Keratinocyte (primary cell): ENCODE measurements at regions not wholly inside any gene's neighbourhood (a gene's known extent, or its start where the extent isn't known, plus 50 kb on each side); places are given as distances from the start of the nearest gene placed in this dataset.
"Not testable (repeated sequence)": the region's sequence is repeated elsewhere in the genome, so short reads cannot be mapped to it uniquely, and the experiment has no call there.

Experiments used
- CTCF ChIP-seq, 3 experiments: IDR thresholded peaks in 1 of 3; conservative IDR thresholded peaks in 1 of 3; optimal IDR thresholded peaks in 1 of 3; 2 replicates in 2 of 3; 3 replicates in 1 of 3; pipeline versions ENCODE3 to v1.5.1; 2011; ENCODE audit warnings: low read length in 3 of 3, mild to moderate bottlenecking in 3 of 3, moderate library complexity in 2 of 3, control low read depth in 1 of 3, inconsistent platforms in 1 of 3; ENCODE audit not compliant: insufficient read depth in 2 of 3; ENCODE audit errors: extremely low read depth in 1 of 3
- EZH2 ChIP-seq: IDR thresholded peaks from one replicate; pipeline ENCODE4 v1.6.1; 2012; ENCODE audit warnings: inconsistent platforms, mild to moderate bottlenecking, low read length, moderate library complexity

DNA sequence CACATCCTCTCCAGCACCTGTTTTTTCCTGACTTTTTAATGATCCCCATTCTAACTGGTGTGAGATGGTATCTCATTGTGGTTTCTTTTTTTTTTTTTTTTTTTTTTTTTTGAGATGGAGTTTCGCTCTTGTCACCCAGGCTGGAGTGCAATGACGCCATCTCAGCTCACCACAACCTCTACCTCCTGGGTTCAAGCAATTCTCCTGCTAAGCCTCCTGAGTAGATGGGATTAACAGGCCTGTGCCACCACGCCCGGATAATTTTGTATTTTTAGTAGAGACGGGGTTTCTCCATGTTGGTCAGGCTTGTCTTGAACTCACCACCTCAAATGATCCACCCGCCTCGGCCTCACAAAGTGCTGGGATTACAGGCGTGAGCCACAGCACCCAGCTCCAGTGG is 184.7 kb downstream of the C9orf152 start:
- not testable (repeated sequence) for TF ChIP-seq EZH2; CTCF (optimal IDR thresholded peaks at IDR 0.05 in 1 of 3, IDR thresholded peaks at IDR 0.05 in 1 of 3, conservative IDR thresholded peaks at IDR 0.05 in 1 of 3; ENCODE audit: extremely low read depth in 1 of 3, insufficient read depth in 2 of 3, low read length in 3 of 3)
